Type B pancreatic cell (in vitro differentiated cells): ENCODE measurements at regions not wholly inside any gene's neighbourhood (a gene's known extent, or its start where the extent isn't known, plus 50 kb on each side); places are given as distances from the start of the nearest gene placed in this dataset.

Experiments used
- DNase-seq: peaks from one replicate; pipeline ENCODE4 v3.0.0; 2021; ENCODE audit warnings: mixed read lengths; ENCODE audit not compliant: unreplicated experiment; ENCODE audit errors: extremely low spot score
- H3K27ac Mint-ChIP-seq: 2 replicates; pipeline ENCODE4 v1.8.0; 2021; ENCODE audit warnings: mild to moderate bottlenecking, mixed read lengths
- H3K27me3 Mint-ChIP-seq: 2 replicates; pipeline ENCODE4 v1.8.0; 2021; ENCODE audit warnings: mixed read lengths
- H3K36me3 Mint-ChIP-seq: 2 replicates; pipeline ENCODE4 v1.8.0; 2021; ENCODE audit warnings: mixed read lengths
- H3K4me1 Mint-ChIP-seq: one replicate; pipeline ENCODE4 v1.8.0; 2021; ENCODE audit warnings: mixed read lengths; ENCODE audit not compliant: unreplicated experiment
- H3K4me3 Mint-ChIP-seq: 2 replicates; pipeline ENCODE4 v1.8.0; 2021; ENCODE audit warnings: mild to moderate bottlenecking, mixed read lengths
- H3K9me3 Mint-ChIP-seq: 2 replicates; pipeline ENCODE4 v1.8.0; 2021; ENCODE audit warnings: mixed read lengths
- TF ChIP-seq, protein P1 (sequence below): fragments of 200-600 bp; sonication (generic); conservative IDR thresholded peaks from 2 replicates; pipeline ENCODE4 v1.5.0; 2021; ENCODE audit warnings: antibody characterized with exemption, mild to moderate bottlenecking

- Mint-ChIP-seq H3K36me3 (no peaks in the 10 kb centered on the region), H3K9me3 (peaks cover 7% of the 10 kb centered on the region), H3K27me3 (peaks cover 4% of the 10 kb centered on the region), H3K4me1 (no peaks in the 10 kb centered on the region), H3K4me3 (no peak overlapping the region), H3K27ac (no peak overlapping the region)
- DNase-seq, result no peak
- TF ChIP-seq, protein P1, sequence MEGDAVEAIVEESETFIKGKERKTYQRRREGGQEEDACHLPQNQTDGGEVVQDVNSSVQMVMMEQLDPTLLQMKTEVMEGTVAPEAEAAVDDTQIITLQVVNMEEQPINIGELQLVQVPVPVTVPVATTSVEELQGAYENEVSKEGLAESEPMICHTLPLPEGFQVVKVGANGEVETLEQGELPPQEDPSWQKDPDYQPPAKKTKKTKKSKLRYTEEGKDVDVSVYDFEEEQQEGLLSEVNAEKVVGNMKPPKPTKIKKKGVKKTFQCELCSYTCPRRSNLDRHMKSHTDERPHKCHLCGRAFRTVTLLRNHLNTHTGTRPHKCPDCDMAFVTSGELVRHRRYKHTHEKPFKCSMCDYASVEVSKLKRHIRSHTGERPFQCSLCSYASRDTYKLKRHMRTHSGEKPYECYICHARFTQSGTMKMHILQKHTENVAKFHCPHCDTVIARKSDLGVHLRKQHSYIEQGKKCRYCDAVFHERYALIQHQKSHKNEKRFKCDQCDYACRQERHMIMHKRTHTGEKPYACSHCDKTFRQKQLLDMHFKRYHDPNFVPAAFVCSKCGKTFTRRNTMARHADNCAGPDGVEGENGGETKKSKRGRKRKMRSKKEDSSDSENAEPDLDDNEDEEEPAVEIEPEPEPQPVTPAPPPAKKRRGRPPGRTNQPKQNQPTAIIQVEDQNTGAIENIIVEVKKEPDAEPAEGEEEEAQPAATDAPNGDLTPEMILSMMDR, result no peak
These were observed 476.0 kb downstream of the OCA2 start for GRCh38 chr15:27623149-27623548.

- TF ChIP-seq, protein P1, result no peak
- H3K4me3 Mint-ChIP-seq, result no peak overlapping the region
- peaks cover 4% of the 10 kb centered on the region for H3K27me3 Mint-ChIP-seq
- no peaks in the 10 kb centered on the region for H3K4me1 Mint-ChIP-seq
- no peaks in the 10 kb centered on the region for H3K36me3 Mint-ChIP-seq
- H3K27ac Mint-ChIP-seq, result no peak overlapping the region
- H3K9me3 Mint-ChIP-seq, result peaks cover 7% of the 10 kb centered on the region
- DNase-seq, result no peak
These were observed 476.7 kb downstream of the OCA2 start for GRCh38 chr15:27622371-27622770.

DNA sequence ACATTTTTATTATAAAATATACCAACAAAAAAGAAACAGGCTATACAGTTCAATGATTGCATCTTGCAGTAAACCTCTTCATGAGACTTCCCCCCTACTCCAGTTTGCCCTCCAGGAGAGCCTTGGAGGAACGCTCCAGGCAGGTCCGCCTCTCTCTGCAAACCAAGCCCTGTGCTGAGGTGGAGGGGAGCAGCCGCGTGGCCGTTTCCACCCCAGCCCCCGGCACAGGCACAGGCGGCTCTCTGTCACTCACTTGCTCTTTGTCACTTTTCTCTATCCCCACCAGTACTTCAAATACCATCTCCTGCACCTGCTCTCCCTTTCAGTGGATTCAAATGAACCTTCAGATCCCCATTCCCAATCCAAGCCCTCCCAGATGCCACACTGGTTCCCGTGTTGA, 479.9 kb downstream of the OCA2 start:
- TF ChIP-seq, protein P1, result no peak
- Mint-ChIP-seq H3K4me3 (no peak overlapping the region), H3K36me3 (no peaks in the 10 kb centered on the region), H3K9me3 (no peaks in the 10 kb centered on the region), H3K27me3 (peaks cover 4% of the 10 kb centered on the region), H3K4me1 (no peaks in the 10 kb centered on the region), H3K27ac (no peak overlapping the region)
- DNase-seq, result no peak

- Mint-ChIP-seq H3K9me3 (no peaks in the 10 kb centered on the region), H3K4me3 (no peak overlapping the region), H3K27me3 (peaks cover 4% of the 10 kb centered on the region), H3K27ac (no peak overlapping the region), H3K4me1 (no peaks in the 10 kb centered on the region), H3K36me3 (no peaks in the 10 kb centered on the region)
- TF ChIP-seq, protein P1, result no peak
- DNase-seq, result no peak
These were observed 482.1 kb downstream of the OCA2 start for GRCh38 chr15:27617013-27617412.

- DNase-seq, result no peak
- Mint-ChIP-seq H3K4me1 (no peaks in the 10 kb centered on the region), H3K27me3 (peaks cover 2% of the 10 kb centered on the region), H3K36me3 (no peaks in the 10 kb centered on the region), H3K9me3 (peaks cover 8% of the 10 kb centered on the region), H3K4me3 (no peak overlapping the region), H3K27ac (no peak overlapping the region)
- TF ChIP-seq, protein P1, result no peak
These were observed 490.9 kb downstream of the OCA2 start for GRCh38 chr15:27608248-27608647.
